ENCODE measurements at regions not wholly inside any gene's neighbourhood (a gene's known extent, or its start where the extent isn't known, plus 50 kb on each side); places are given as distances from the start of the nearest gene placed in this dataset.

DNA sequence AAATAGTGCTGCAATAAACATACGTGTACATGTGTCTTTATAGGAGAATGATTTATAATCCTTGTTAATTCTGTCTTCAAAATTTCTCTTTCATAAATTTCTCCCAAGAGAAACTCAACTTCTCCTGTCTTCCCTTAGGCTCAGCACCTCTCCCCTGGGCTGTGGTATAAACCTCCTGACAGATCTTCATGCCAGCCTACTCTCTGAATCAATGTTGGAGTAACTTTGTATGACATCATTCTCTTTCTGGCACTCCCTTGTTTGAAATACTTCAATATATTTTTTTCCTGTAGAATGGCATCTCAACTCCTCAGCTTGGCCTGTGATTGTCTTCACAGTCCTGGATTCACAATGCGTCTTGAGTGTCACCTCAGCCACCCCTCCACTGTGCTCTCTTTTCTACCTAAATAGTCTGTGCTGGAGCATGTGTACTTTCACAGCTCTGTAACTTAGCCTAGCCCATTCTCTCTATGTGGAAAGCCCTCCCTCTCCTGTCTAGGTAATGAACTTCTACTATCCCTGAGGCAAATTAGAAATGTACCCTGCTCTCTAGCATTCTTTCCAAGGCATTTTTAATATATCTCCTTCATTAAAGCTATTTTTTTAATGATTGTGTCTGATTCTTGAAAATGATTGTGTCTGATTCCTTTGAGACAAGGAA is 649.9 kb upstream of the FANCL start:
- Mint-ChIP-seq H3K4me1 (ENCODE audit: unreplicated experiment) (no peaks in the 10 kb centered on the region), H3K4me3 (ENCODE audit: unreplicated experiment) (no peak overlapping the region), H3K36me3 (ENCODE audit: low read depth, unreplicated experiment) (no peaks in the 10 kb centered on the region), H3K9me3 (ENCODE audit: unreplicated experiment) (no peaks in the 10 kb centered on the region), H3K27me3 (ENCODE audit: unreplicated experiment) (peaks cover 1% of the 10 kb centered on the region), H3K27ac (ENCODE audit: unreplicated experiment) (no peak overlapping the region)
- no peak for DNase-seq (ENCODE audit: low spot score)
- TF ChIP-seq, protein P1, sequence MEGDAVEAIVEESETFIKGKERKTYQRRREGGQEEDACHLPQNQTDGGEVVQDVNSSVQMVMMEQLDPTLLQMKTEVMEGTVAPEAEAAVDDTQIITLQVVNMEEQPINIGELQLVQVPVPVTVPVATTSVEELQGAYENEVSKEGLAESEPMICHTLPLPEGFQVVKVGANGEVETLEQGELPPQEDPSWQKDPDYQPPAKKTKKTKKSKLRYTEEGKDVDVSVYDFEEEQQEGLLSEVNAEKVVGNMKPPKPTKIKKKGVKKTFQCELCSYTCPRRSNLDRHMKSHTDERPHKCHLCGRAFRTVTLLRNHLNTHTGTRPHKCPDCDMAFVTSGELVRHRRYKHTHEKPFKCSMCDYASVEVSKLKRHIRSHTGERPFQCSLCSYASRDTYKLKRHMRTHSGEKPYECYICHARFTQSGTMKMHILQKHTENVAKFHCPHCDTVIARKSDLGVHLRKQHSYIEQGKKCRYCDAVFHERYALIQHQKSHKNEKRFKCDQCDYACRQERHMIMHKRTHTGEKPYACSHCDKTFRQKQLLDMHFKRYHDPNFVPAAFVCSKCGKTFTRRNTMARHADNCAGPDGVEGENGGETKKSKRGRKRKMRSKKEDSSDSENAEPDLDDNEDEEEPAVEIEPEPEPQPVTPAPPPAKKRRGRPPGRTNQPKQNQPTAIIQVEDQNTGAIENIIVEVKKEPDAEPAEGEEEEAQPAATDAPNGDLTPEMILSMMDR (IDR thresholded peaks at IDR 0.05; ENCODE audit: unreplicated experiment): no peak

DNA sequence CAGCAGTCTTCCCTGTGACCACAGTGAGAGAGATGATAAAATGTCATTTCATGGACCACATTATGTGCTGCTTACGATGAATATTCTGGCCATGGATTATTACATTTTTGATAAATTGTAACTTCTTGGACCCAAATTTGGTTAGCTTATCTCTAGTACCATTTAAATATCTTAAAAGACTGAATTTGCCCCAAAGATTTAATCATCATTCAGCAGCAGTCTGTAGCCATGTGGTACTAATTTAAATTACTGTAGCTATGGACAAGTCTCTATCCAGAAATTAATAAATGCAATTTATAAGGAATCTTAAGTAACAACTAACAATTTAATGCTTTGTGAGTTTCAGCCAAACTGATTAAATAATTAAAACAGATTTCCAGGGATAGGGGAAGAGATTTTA is 644.9 kb upstream of the FANCL start:
- Mint-ChIP-seq H3K4me1 (ENCODE audit: unreplicated experiment) (no peaks in the 10 kb centered on the region), H3K27me3 (ENCODE audit: unreplicated experiment) (no peaks in the 10 kb centered on the region), H3K9me3 (ENCODE audit: unreplicated experiment) (no peaks in the 10 kb centered on the region), H3K36me3 (ENCODE audit: low read depth, unreplicated experiment) (no peaks in the 10 kb centered on the region), H3K4me3 (ENCODE audit: unreplicated experiment) (no peak overlapping the region), H3K27ac (ENCODE audit: unreplicated experiment) (no peak overlapping the region)
- no peak for DNase-seq (ENCODE audit: low spot score)
- TF ChIP-seq, protein P1 (IDR thresholded peaks at IDR 0.05; ENCODE audit: unreplicated experiment): no peak

- H3K27ac Mint-ChIP-seq (ENCODE audit: unreplicated experiment): no peak overlapping the region
- no peak for DNase-seq (ENCODE audit: low spot score)
- TF ChIP-seq, protein P1 (IDR thresholded peaks at IDR 0.05; ENCODE audit: unreplicated experiment): no peak
- no peaks in the 10 kb centered on the region for H3K9me3 Mint-ChIP-seq (ENCODE audit: unreplicated experiment)
- no peaks in the 10 kb centered on the region for H3K4me1 Mint-ChIP-seq (ENCODE audit: unreplicated experiment)
- H3K4me3 Mint-ChIP-seq (ENCODE audit: unreplicated experiment): no peak overlapping the region
- no peaks in the 10 kb centered on the region for H3K27me3 Mint-ChIP-seq (ENCODE audit: unreplicated experiment)
- H3K36me3 Mint-ChIP-seq (ENCODE audit: low read depth, unreplicated experiment): no peaks in the 10 kb centered on the region
Observed at GRCh38 chr2:58879834-58880233, 638.7 kb upstream of the FANCL start.

DNA sequence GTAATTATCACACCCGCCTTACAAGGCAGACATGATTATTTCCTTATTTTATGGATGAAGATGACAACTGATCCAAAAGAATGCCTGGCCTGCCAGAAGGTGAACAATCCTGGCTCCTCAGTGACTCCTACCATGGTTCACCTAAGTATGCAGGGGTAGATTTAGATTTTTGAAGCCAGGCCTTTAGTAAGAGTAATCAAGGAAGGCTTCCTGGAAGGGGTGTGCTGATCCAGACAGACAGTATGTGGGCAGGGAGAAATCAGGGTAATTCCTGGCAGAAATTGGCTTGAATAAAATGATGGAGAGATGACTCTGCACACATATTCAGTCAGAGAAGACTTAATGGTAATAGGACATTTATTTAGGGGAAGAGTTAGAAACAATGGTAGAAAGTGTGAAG is 637.7 kb upstream of the FANCL start:
- no peak for DNase-seq (ENCODE audit: low spot score)
- Mint-ChIP-seq H3K36me3 (ENCODE audit: low read depth, unreplicated experiment) (no peaks in the 10 kb centered on the region), H3K27ac (ENCODE audit: unreplicated experiment) (no peak overlapping the region), H3K4me1 (ENCODE audit: unreplicated experiment) (no peaks in the 10 kb centered on the region), H3K4me3 (ENCODE audit: unreplicated experiment) (no peak overlapping the region), H3K27me3 (ENCODE audit: unreplicated experiment) (no peaks in the 10 kb centered on the region), H3K9me3 (ENCODE audit: unreplicated experiment) (no peaks in the 10 kb centered on the region)
- TF ChIP-seq, protein P1 (IDR thresholded peaks at IDR 0.05; ENCODE audit: unreplicated experiment): no peak

DNA sequence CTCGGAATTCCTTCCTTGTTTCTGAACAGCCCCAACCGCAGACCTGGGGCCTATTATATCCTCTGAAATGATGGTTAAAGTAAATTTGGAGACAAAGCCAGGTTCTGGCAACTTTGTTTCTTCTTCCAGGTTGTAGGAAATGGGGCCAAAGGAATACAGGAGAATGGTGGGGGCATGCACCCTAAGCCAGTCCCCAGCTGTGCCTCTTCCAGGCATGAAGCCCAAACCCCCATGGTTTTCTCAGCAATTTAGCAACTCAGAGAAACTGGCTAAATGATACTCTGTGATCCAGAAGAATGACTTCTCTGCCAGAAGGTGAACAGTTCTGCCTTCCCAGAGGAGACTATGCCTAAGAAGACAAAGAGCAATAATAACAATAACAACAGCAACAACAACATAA is 635.0 kb upstream of the FANCL start:
- Mint-ChIP-seq H3K9me3 (ENCODE audit: unreplicated experiment) (no peaks in the 10 kb centered on the region), H3K27ac (ENCODE audit: unreplicated experiment) (no peak overlapping the region), H3K4me1 (ENCODE audit: unreplicated experiment) (no peaks in the 10 kb centered on the region), H3K36me3 (ENCODE audit: low read depth, unreplicated experiment) (no peaks in the 10 kb centered on the region), H3K27me3 (ENCODE audit: unreplicated experiment) (no peaks in the 10 kb centered on the region), H3K4me3 (ENCODE audit: unreplicated experiment) (no peak overlapping the region)
- TF ChIP-seq, protein P1 (IDR thresholded peaks at IDR 0.05; ENCODE audit: unreplicated experiment): no peak
- no peak for DNase-seq (ENCODE audit: low spot score)
